ENCODE measurements at regions not wholly inside any gene's neighbourhood (a gene's known extent, or its start where the extent isn't known, plus 50 kb on each side); places are given as distances from the start of the nearest gene placed in this dataset.

GRCh38 chr5:98557916-98558315, 215.5 kb upstream of the RGMB start:
- FAIRE-seq = no peak
- no peak for DNase-seq (ENCODE audit: low spot score in 2 of 2)

GRCh38 chr5:98563885-98564653, 209.4 kb upstream of the RGMB start:
- FAIRE-seq (no peak), DNase-seq (ENCODE audit: low spot score in 2 of 2) (no peak)

GRCh38 chr5:98564836-98565235, 208.6 kb upstream of the RGMB start:
- DNase-seq (ENCODE audit: low spot score in 2 of 2) = no peak

GRCh38 chr5:98568336-98568735, 205.1 kb upstream of the RGMB start:
- DNase-seq (ENCODE audit: low spot score in 2 of 2) (no peak), FAIRE-seq (no peak)

More at GRCh38 chr5:98564836-98565235, 208.6 kb upstream of the RGMB start:
- no peak for FAIRE-seq

- DNase-seq (ENCODE audit: low spot score in 2 of 2) = no peak
- no peak for FAIRE-seq
Measured at GRCh38 chr5:98569288-98569687, 204.2 kb upstream of the RGMB start.

- DNase-seq (ENCODE audit: low spot score in 2 of 2) (no peak), FAIRE-seq (no peak)
Measured at GRCh38 chr5:98570010-98570409, 203.5 kb upstream of the RGMB start.

GRCh38 chr5:98570661-98571191, 202.7 kb upstream of the RGMB start:
- DNase-seq (ENCODE audit: low spot score in 2 of 2) (no peak), FAIRE-seq (no peak)

GRCh38 chr5:98573834-98574320, 199.6 kb upstream of the RGMB start:
- no peak for DNase-seq (ENCODE audit: low spot score in 2 of 2)

GRCh38 chr5:98576275-98576674, 197.2 kb upstream of the RGMB start:
- FAIRE-seq (no peak), DNase-seq (ENCODE audit: low spot score in 2 of 2) (no peak)

More at GRCh38 chr5:98573834-98574320, 199.6 kb upstream of the RGMB start:
- no peak for FAIRE-seq

GRCh38 chr5:98578438-98578837, 195.0 kb upstream of the RGMB start:
- FAIRE-seq (no peak), DNase-seq (ENCODE audit: low spot score in 2 of 2) (no peak)

- FAIRE-seq (no peak), DNase-seq (ENCODE audit: low spot score in 2 of 2) (no peak)
Measured at GRCh38 chr5:98581112-98581997, 192.1 kb upstream of the RGMB start.

- FAIRE-seq = no peak
Measured at GRCh38 chr5:98583586-98583985, 189.9 kb upstream of the RGMB start.

GRCh38 chr5:98585661-98586310, 187.7 kb upstream of the RGMB start:
- no peak for DNase-seq (ENCODE audit: low spot score in 2 of 2)
- FAIRE-seq = no peak

More at GRCh38 chr5:98583586-98583985, 189.9 kb upstream of the RGMB start:
- no peak for DNase-seq (ENCODE audit: low spot score in 2 of 2)

GRCh38 chr5:98586581-98586980, 186.9 kb upstream of the RGMB start:
- no peak for DNase-seq (ENCODE audit: low spot score in 2 of 2)
- FAIRE-seq = no peak

GRCh38 chr5:98587166-98587565, 186.3 kb upstream of the RGMB start:
- FAIRE-seq = no peak
- no peak for DNase-seq (ENCODE audit: low spot score in 2 of 2)

GRCh38 chr5:98588215-98588614, 185.2 kb upstream of the RGMB start:
- FAIRE-seq (no peak), DNase-seq (ENCODE audit: low spot score in 2 of 2) (no peak)

- DNase-seq (ENCODE audit: low spot score in 2 of 2) (no peak), FAIRE-seq (no peak)
Measured at GRCh38 chr5:98593418-98593817, 180.0 kb upstream of the RGMB start.

- no peak for DNase-seq (ENCODE audit: low spot score in 2 of 2)
- FAIRE-seq = no peak
Measured at GRCh38 chr5:98594098-98594497, 179.4 kb upstream of the RGMB start.

- no peak for FAIRE-seq
- DNase-seq (ENCODE audit: low spot score in 2 of 2) = no peak
Measured at GRCh38 chr5:98599016-98599415, 174.4 kb upstream of the RGMB start.

- FAIRE-seq (peak; percentile 34), DNase-seq (ENCODE audit: low spot score in 2 of 2) (no peak)
Measured at GRCh38 chr5:98602534-98603112, 170.8 kb upstream of the RGMB start.
